SU-DHL-6 (cell line): ENCODE measurements at regions not wholly inside any gene's neighbourhood (a gene's known extent, or its start where the extent isn't known, plus 50 kb on each side); places are given as distances from the start of the nearest gene placed in this dataset.

Source experiments
- H2AFZ ChIP-seq: fragments of 200-600 bp; sonication (generic); 2 replicates; pipeline ENCODE4 v1.6.1; 2014; ENCODE audit warnings: low read depth, mild to moderate bottlenecking, moderate library complexity, mixed read lengths, antibody characterized with exemption, low read length; ENCODE audit not compliant: severe bottlenecking
- H3F3A ChIP-seq: fragments of 200-600 bp; shearing (Covaris generic); 2 replicates; pipeline ENCODE4 v1.6.0; 2016; ENCODE audit warnings: antibody characterized with exemption, mild to moderate bottlenecking; ENCODE audit not compliant: insufficient read depth
- H3K27ac ChIP-seq: fragments of 200-600 bp; sonication (generic); 2 replicates; pipeline ENCODE4 v1.5.1; 2016; ENCODE audit warnings: low read depth, mild to moderate bottlenecking, low read length, moderate library complexity, mixed read lengths
- H3K27me3 ChIP-seq: fragments of 200-600 bp; sonication (generic), shearing (Covaris generic); 2 replicates; pipeline ENCODE4 v1.6.0; 2014; ENCODE audit warnings: mild to moderate bottlenecking, low read length
- H3K36me3 ChIP-seq: fragments of 200-600 bp; sonication (generic); 2 replicates; pipeline ENCODE4 v1.6.1; 2014; ENCODE audit warnings: mild to moderate bottlenecking, low read length, mixed read lengths
- H3K4me2 ChIP-seq: fragments of 300-600, 200-600 bp; shearing (Covaris generic), sonication (generic); 2 replicates; pipeline ENCODE4 v1.6.0; 2014; ENCODE audit warnings: low read length, low read depth, mild to moderate bottlenecking; ENCODE audit not compliant: poor library complexity, severe bottlenecking
- H3K4me3 ChIP-seq: fragments of 200-600 bp; sonication (generic); 2 replicates; pipeline ENCODE4 v1.5.1; 2014; ENCODE audit warnings: antibody characterized with exemption, low read length, mild to moderate bottlenecking, mixed read lengths; ENCODE audit not compliant: insufficient read depth, poor library complexity, severe bottlenecking
- H3K79me2 ChIP-seq: fragments of 200-600 bp; sonication (generic); 2 replicates; pipeline ENCODE4 v1.6.1; 2014; ENCODE audit warnings: mild to moderate bottlenecking, low read length, moderate library complexity; ENCODE audit not compliant: insufficient read depth
- H3K9ac ChIP-seq: fragments of 200-600 bp; sonication (generic); 2 replicates; pipeline ENCODE4 v1.7.0; 2014; ENCODE audit warnings: mild to moderate bottlenecking, low read length
- H3K9me2 ChIP-seq: fragments of 200-600 bp; sonication (generic); replicated peaks from 2 replicates; pipeline ENCODE4 v1.6.1; 2014; ENCODE audit warnings: low read length; ENCODE audit not compliant: insufficient read depth
- H3K9me3 ChIP-seq: fragments of 200-600 bp; sonication (generic); 2 replicates; pipeline ENCODE4 v1.6.1; 2014; ENCODE audit warnings: low read length, mixed read lengths; ENCODE audit not compliant: insufficient read depth
- H4K20me1 ChIP-seq: fragments of 200-600 bp; sonication (generic); 2 replicates; pipeline ENCODE4 v1.6.1; 2014; ENCODE audit warnings: low read depth, mild to moderate bottlenecking, antibody characterized with exemption, low read length, moderate library complexity, mixed read lengths
- EZH2phosphoT487 ChIP-seq: fragments of 200-600 bp; sonication (generic), shearing (Covaris generic); conservative IDR thresholded peaks from 2 replicates; pipeline ENCODE4 v1.6.1; 2018; ENCODE audit warnings: mild to moderate bottlenecking, antibody characterized with exemption, low read length, moderate library complexity, mixed read lengths
- TF ChIP-seq, protein P1 (sequence below): fragments of 200-600 bp; sonication (generic); IDR thresholded peaks from one replicate; pipeline ENCODE4 v1.5.1; 2017; ENCODE audit warnings: antibody characterized with exemption, mild to moderate bottlenecking, low read length, moderate library complexity; ENCODE audit not compliant: insufficient read depth, poor library complexity, severe bottlenecking

DNA sequence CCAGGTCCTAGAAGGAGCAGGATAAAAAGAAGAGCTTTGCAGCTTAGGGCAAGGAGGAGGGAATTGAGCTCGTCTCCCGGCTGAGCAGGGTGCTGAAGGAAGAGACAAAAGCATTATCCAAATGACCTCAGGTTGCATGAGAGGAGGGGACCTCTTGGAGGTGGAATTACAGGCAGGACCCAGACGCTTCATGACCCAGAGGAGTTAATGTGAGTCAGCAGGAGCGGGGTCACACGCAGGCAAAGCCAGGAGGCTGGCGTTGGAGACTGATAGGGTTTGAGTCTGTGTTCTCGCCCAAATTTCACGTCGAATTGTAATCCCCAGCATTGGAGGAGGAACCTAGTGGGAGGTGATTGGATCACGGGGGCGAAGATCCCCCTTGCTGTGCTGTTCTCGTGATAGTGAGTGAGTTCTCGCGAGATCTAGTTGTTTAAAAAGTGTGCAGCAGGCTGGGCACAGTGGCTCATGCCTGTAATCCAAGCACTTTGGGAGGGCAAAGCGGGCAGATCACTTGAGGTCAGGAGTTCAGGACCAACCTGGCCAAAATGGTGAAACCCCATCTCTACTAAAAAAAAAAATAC, 63.7 kb upstream of the AUTS2 start:
- Histone ChIP-seq H3K9ac (no peak overlapping the region), H3K4me2 (no peak overlapping the region)
- TF ChIP-seq EZH2phosphoT487: no peak
- TF ChIP-seq, protein P1, sequence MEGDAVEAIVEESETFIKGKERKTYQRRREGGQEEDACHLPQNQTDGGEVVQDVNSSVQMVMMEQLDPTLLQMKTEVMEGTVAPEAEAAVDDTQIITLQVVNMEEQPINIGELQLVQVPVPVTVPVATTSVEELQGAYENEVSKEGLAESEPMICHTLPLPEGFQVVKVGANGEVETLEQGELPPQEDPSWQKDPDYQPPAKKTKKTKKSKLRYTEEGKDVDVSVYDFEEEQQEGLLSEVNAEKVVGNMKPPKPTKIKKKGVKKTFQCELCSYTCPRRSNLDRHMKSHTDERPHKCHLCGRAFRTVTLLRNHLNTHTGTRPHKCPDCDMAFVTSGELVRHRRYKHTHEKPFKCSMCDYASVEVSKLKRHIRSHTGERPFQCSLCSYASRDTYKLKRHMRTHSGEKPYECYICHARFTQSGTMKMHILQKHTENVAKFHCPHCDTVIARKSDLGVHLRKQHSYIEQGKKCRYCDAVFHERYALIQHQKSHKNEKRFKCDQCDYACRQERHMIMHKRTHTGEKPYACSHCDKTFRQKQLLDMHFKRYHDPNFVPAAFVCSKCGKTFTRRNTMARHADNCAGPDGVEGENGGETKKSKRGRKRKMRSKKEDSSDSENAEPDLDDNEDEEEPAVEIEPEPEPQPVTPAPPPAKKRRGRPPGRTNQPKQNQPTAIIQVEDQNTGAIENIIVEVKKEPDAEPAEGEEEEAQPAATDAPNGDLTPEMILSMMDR: no peak

DNA sequence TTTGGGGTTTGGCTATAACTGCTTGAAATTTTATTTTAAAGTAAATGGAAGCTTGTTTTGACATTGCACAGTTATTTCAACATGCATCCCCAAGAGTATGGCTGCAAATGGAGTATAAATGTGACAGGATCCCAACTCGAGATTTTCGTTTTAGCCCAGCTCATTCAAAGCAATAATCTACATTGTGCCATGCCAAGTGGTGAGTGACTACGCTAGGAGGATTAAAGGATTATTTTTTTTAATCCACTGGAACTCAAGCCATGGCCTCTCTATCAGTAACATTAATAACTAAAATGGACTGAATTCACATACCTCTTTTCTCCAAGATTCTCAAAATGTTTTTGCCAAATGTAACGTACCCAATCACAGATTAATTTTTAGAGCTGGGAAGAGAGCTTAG, 60.6 kb upstream of the AUTS2 start:
- H3K27me3 ChIP-seq: no peaks in the 10 kb centered on the region

More for the DNA sequence above, 63.7 kb upstream of the AUTS2 start:
- Histone ChIP-seq H3K27ac (no peak overlapping the region), H3K4me3 (no peak overlapping the region), H3K9me2 (no peaks in the 10 kb centered on the region), H3K36me3 (no peaks in the 10 kb centered on the region), H3F3A (no peaks in the 10 kb centered on the region), H2AFZ (no peak overlapping the region), H3K9me3 (no peaks in the 10 kb centered on the region), H3K27me3 (no peaks in the 10 kb centered on the region), H3K79me2 (no peaks in the 10 kb centered on the region), H4K20me1 (no peaks in the 10 kb centered on the region)

DNA sequence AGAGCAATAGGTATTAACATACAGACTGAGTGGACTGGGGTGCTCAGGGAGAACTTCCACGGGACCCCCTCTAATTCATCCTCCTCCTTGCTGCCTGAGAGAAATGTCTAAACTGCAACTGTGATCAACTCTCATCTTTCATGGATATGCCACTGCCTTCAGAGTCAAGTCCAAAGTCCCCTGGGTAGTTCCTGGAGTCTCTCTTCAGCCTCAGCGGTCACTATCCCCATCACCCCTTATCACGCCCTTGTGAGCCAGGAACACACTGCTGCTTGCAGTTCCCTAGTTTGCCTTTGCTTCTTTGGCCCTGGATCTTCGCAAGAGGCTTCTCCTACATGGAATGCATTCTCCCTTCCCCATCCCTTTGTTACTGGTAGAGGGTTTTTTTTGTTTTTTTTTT, 58.7 kb upstream of the AUTS2 start:
- Histone ChIP-seq H4K20me1 (no peaks in the 10 kb centered on the region), H3F3A (no peaks in the 10 kb centered on the region), H3K36me3 (no peaks in the 10 kb centered on the region), H3K9ac (no peak overlapping the region), H3K4me2 (no peak overlapping the region), H3K9me2 (no peaks in the 10 kb centered on the region), H3K27ac (no peak overlapping the region), H3K4me3 (no peak overlapping the region), H3K79me2 (no peaks in the 10 kb centered on the region), H3K27me3 (no peaks in the 10 kb centered on the region), H3K9me3 (no peaks in the 10 kb centered on the region), H2AFZ (no peak overlapping the region)
- TF ChIP-seq, protein P1: no peak
- TF ChIP-seq EZH2phosphoT487: no peak

More for the DNA sequence above, 60.6 kb upstream of the AUTS2 start:
- Histone ChIP-seq H3K27ac (no peak overlapping the region), H3F3A (no peaks in the 10 kb centered on the region), H3K4me3 (no peak overlapping the region), H4K20me1 (no peaks in the 10 kb centered on the region), H3K4me2 (no peak overlapping the region), H3K36me3 (no peaks in the 10 kb centered on the region), H3K9ac (no peak overlapping the region), H3K9me3 (no peaks in the 10 kb centered on the region), H3K9me2 (no peaks in the 10 kb centered on the region), H3K79me2 (no peaks in the 10 kb centered on the region), H2AFZ (no peak overlapping the region)
- TF ChIP-seq, protein P1: no peak
- no peak for TF ChIP-seq EZH2phosphoT487
